ENCODE measurements at regions not wholly inside any gene's neighbourhood (a gene's known extent, or its start where the extent isn't known, plus 50 kb on each side); places are given as distances from the start of the nearest gene placed in this dataset.
"Not testable (repeated sequence)": the region's sequence is repeated elsewhere in the genome, so short reads cannot be mapped to it uniquely, and the experiment has no call there.

DNA sequence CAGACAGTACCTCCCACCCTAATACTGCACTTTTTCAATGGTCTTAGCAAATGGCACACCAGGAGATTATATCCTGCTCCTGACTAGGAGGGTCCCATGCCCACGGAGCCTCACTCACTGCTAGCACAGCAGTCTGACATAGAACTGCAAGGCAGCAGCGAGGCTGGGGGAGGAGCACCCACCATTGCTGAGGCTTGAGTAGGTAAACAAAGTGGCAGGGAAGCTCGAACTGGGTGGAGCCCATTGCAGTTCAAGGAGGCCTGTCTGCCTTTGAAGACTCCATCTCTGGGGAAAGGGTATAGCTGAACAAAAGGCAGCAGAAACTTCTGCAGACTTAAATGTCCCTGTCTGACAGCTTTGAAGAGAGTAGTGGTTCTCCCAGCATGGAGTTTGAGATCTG, 544.5 kb upstream of the HTR1E start:
- H3K27me3 Mint-ChIP-seq; H3K27ac Mint-ChIP-seq; H3K36me3 Mint-ChIP-seq; H3K4me1 Mint-ChIP-seq (ENCODE audit: low read depth); H3K4me3 Mint-ChIP-seq: not testable (repeated sequence)
- H3K9me3 Mint-ChIP-seq (ENCODE audit: low read depth) = peaks cover 22% of the 10 kb centered on the region

DNA sequence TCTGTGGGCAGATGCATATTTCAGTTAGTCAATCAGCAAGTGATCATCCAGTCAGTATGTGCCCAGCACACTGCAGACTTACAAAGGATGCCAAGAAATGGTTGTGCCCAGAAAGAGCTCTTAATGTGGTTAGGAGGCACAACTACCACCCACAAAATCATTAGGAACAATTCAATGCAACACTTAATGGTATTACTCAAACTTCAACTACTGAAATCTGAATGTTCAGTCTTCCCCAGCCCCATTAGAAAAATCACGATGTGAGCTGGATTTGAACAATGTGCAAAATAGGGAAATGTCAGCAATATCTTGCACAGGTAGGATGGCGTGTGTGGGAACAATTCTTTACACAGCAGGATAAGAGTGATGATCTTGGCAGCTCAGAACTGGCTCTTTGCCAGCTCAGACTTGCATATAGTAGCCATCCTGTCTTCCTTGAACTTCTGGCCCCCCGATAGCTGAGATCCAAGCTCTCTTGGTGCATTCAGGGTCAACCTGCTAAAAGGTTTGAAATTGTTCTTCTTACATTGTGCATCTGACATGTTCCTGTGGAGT, 556.7 kb upstream of the HTR1E start:
- Mint-ChIP-seq H3K27me3 (no peaks in the 10 kb centered on the region), H3K36me3 (no peaks in the 10 kb centered on the region), H3K4me1 (ENCODE audit: low read depth) (no peaks in the 10 kb centered on the region), H3K4me3 (no peak overlapping the region), H3K9me3 (ENCODE audit: low read depth) (peaks cover 3% of the 10 kb centered on the region), H3K27ac (no peak overlapping the region)

DNA sequence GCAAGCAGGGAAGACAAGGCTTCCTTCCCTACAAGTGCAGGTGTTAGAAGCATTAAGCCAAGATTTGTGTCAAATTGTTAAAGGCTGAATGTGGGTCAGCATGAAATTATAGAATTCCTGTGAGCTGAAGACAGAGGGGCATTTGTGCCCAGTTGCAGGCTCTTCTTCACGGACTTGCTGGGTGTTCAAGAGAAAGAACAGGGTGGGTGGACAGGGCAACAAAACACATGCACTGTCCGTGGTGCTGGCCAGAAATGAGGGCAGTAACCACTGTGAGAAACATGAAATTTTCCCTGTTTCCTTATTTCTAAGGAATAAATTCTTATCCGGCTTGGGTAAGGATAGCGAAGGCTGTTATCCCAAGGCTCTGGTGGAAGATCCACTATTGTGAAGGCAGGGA, 579.5 kb upstream of the HTR1E start:
- Mint-ChIP-seq H3K36me3 (no peaks in the 10 kb centered on the region), H3K4me3 (no peak overlapping the region), H3K9me3 (ENCODE audit: low read depth) (peaks cover 11% of the 10 kb centered on the region), H3K4me1 (ENCODE audit: low read depth) (no peaks in the 10 kb centered on the region), H3K27ac (no peak overlapping the region), H3K27me3 (peaks cover 2% of the 10 kb centered on the region)

DNA sequence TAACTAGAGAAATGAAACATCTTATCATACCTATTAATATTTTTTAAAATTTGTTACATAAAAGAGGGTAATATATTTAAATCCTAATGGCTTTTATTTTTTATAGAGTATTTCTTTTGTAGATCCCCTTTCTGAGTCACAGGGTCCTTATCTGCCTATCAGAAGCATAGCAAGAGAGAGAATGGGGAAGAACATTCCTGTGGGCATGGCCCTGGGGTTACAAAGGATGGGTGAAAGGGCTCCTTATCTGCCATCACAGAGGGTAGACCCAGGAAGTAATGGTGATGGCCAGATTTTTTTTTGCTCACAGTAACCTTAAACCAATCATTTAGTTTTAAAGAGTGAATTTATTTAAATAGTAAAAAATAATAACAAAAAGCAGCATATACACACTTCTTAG, 582.1 kb upstream of the HTR1E start:
- Mint-ChIP-seq H3K36me3 (no peaks in the 10 kb centered on the region), H3K4me1 (ENCODE audit: low read depth) (no peaks in the 10 kb centered on the region), H3K27me3 (no peaks in the 10 kb centered on the region), H3K9me3 (ENCODE audit: low read depth) (peaks cover 5% of the 10 kb centered on the region), H3K4me3 (no peak overlapping the region), H3K27ac (no peak overlapping the region)

DNA sequence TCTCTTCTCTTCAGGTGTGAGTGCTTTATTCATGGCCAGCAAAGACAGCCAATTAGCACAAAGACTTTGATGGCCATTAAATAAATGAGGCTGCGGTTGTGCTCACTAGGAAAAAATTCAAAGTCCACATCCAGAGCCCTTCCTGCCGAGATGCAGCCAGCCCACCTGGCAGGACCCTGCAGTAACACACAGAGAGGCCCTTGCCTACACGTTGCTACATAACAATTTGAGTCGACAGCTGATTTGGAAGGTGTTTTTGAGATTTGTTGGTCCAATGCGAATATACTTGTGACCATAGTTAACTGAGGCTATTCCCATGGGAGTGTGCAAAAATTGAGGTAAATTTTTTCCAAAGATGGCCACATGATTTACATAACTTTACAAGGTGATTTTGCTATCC, 605.4 kb upstream of the HTR1E start:
- no peaks in the 10 kb centered on the region for H3K9me3 Mint-ChIP-seq (ENCODE audit: low read depth)
- H3K4me1 Mint-ChIP-seq (ENCODE audit: low read depth) = no peaks in the 10 kb centered on the region
- no peaks in the 10 kb centered on the region for H3K36me3 Mint-ChIP-seq
- no peak overlapping the region for H3K27ac Mint-ChIP-seq
- H3K4me3 Mint-ChIP-seq = no peak overlapping the region
- no peaks in the 10 kb centered on the region for H3K27me3 Mint-ChIP-seq

DNA sequence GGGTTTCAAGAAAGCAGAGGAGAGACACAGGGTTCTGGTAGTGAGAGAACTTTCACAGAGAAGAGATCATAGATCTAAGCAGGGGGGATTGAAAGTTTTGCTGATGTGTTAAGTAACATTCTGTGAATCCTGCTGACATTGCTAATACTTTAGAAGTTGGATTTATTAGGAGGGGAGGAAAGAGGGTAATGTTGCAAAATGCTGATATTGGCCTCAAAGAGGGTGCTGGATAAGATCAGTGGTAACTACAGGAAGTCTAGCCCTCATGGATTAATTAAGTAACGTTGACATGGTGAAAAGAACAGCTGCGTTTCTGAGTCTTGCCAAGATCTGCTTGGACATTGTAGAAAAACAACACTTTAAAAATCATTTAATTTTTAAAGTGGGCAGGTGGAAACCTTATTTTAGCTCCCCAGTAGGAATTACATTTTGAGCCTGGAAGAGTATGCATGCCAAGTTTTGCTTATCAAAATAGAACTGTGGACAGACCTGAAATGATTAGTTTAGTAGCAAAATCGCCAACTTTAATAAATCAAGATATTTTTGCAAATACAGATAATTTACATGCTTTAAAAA, 606.0 kb upstream of the HTR1E start:
- Mint-ChIP-seq H3K4me3 (no peak overlapping the region), H3K36me3 (no peaks in the 10 kb centered on the region), H3K4me1 (ENCODE audit: low read depth) (no peaks in the 10 kb centered on the region), H3K27ac (no peak overlapping the region), H3K27me3 (no peaks in the 10 kb centered on the region), H3K9me3 (ENCODE audit: low read depth) (no peaks in the 10 kb centered on the region)

DNA sequence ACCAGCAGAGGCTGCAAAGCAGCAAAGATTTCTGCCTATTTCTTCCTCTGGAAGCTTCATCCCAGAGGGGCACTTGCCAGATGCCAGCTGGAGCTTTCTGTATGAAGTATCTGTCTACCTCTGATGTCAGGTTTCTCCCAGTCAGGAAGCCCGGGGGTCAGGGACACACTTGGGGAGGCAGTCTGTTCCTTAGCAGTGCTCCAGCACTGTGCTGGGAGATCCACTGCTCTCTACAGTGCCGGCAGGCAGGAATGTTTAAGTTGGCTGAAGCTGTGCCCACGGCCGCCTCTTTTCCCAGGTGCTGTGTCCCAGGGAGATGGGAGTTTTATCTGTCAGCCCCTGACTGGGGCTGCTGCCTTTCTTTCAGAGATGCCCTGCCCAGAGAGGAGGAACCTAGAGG, 631.1 kb upstream of the HTR1E start:
- H3K9me3 Mint-ChIP-seq (ENCODE audit: low read depth) = peaks cover 10% of the 10 kb centered on the region
- H3K27ac Mint-ChIP-seq = no peak overlapping the region
- H3K4me1 Mint-ChIP-seq (ENCODE audit: low read depth) = no peaks in the 10 kb centered on the region
- H3K36me3 Mint-ChIP-seq = no peaks in the 10 kb centered on the region
- H3K4me3 Mint-ChIP-seq = no peak overlapping the region
- H3K27me3 Mint-ChIP-seq = peaks cover 2% of the 10 kb centered on the region

DNA sequence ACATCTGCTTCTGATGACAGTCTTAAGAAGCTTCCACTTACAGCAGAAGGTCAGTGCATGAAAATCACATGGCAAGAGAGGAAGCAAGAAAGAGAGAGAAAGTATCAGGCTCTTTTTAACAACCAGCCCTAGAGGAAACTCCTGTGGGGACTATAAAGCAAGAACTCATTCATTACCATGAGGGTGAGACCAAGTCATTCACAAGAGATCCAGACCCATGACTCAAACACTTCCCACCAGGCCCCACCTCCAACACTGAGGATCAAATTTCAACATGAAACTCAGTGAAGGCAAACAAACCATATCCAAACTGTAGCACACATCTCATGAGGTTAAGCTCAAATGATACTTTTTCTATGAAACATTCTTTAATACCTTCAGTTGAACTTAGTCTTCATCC, 643.2 kb upstream of the SYNCRIP start:
- Mint-ChIP-seq H3K9me3 (ENCODE audit: low read depth) (peaks cover 10% of the 10 kb centered on the region), H3K27me3 (no peaks in the 10 kb centered on the region), H3K4me3 (no peak overlapping the region), H3K36me3 (no peaks in the 10 kb centered on the region), H3K27ac (no peak overlapping the region), H3K4me1 (ENCODE audit: low read depth) (no peaks in the 10 kb centered on the region)

DNA sequence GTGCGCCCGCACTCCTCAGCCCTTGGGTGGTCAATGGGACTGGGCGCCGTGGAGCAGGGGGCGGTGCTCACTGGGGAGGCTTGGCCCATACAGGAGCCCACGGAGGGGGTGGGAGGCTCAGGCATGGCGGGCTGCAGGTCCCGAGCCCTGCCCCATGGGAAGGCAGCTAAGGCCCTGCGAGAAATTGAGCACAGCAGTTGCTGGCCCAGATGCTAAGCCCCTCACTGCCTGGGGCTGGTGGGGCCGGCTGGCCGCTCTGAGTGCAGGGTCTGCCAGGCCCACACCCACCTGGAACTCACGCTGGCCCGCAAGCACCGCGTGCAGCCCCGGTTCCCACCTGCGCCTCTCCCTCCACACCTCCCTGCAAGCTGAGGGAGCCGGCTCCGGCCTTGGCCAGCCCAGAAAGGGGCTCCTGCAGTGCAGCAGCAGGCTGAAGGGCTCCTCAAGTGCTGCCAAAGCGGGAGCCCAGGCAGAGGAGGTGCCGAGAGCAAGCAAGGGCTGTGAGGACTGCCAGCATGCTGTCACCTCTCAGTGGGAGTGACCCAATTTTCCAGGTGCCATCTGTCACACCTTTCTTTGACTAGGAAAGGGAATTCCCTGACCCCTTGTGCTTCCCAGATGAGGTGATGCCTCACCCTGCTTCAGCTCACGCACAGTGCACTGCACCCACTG, 642.3 kb upstream of the SYNCRIP start:
- H3K9me3 Mint-ChIP-seq (ENCODE audit: low read depth) = peaks cover 13% of the 10 kb centered on the region
- H3K4me3 Mint-ChIP-seq; H3K27ac Mint-ChIP-seq; H3K36me3 Mint-ChIP-seq; H3K4me1 Mint-ChIP-seq (ENCODE audit: low read depth); H3K27me3 Mint-ChIP-seq: not testable (repeated sequence)

DNA sequence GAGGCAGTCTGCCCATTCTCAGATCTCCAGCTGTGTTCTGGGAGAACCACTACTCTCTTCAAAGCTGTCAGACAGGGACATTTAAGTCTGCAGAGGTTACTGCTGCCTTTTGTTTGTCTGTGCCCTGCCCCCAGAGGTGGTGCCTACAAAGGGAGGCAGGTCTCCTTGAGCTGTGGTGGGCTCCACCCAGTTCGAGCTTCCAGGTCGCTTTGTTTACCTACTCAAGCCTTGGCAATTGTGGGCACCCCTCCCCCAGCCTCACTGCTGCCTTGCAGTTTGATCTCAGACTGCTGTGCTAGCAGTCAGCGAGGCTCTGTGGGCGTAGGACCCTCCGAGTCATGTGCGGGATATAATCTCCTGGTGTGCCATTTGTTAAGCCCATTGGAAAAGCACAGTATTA, 640.9 kb upstream of the SYNCRIP start:
- not testable (repeated sequence) for H3K4me3 Mint-ChIP-seq; H3K4me1 Mint-ChIP-seq (ENCODE audit: low read depth); H3K27me3 Mint-ChIP-seq; H3K36me3 Mint-ChIP-seq; H3K27ac Mint-ChIP-seq
- H3K9me3 Mint-ChIP-seq (ENCODE audit: low read depth) = peaks cover 13% of the 10 kb centered on the region

DNA sequence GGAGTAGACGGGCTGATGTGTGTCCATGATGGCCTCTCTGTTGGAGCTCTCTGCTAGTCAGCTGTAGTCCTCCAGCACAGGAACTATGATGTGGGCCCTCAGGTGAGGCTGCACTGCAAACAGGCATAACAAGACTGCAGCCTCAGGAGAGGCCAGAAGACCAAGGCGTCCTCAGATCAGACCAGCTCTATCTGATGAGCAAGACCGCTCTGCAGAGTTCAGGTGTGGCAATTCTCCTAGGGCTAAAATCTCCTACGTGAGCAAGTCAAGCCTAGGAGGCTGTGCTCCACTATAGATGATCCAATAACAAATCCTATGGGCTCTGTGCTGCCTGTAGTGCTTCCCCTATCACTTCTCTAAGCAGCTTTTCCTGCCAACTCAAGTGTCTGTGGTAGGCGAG, 633.4 kb upstream of the SYNCRIP start:
- Mint-ChIP-seq H3K27ac (no peak overlapping the region), H3K36me3 (no peaks in the 10 kb centered on the region), H3K9me3 (ENCODE audit: low read depth) (peaks cover 9% of the 10 kb centered on the region), H3K4me1 (ENCODE audit: low read depth) (no peaks in the 10 kb centered on the region), H3K4me3 (no peak overlapping the region), H3K27me3 (no peaks in the 10 kb centered on the region)

DNA sequence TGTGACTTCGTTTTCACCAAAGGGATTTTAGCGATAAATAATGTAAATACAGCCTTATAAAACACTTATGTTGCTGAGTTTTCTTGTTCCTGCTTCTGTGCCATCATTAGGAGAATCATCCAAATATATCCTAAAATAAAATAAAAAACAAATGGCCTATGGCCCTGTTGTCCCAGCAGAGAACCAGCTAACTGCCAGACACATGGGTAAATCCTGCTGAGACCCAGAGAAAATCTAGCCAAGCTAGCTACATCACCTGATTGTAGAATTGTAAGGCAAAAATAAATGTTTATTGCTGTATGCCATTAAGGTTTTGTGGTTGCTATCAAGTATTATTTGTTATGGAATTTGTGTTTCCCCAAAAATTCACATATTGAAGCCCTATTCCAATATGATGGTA, 631.2 kb upstream of the SYNCRIP start:
- H3K4me3 Mint-ChIP-seq = no peak overlapping the region
- no peak overlapping the region for H3K27ac Mint-ChIP-seq
- H3K4me1 Mint-ChIP-seq (ENCODE audit: low read depth) = no peaks in the 10 kb centered on the region
- H3K27me3 Mint-ChIP-seq = no peaks in the 10 kb centered on the region
- peaks cover 9% of the 10 kb centered on the region for H3K9me3 Mint-ChIP-seq (ENCODE audit: low read depth)
- no peaks in the 10 kb centered on the region for H3K36me3 Mint-ChIP-seq

DNA sequence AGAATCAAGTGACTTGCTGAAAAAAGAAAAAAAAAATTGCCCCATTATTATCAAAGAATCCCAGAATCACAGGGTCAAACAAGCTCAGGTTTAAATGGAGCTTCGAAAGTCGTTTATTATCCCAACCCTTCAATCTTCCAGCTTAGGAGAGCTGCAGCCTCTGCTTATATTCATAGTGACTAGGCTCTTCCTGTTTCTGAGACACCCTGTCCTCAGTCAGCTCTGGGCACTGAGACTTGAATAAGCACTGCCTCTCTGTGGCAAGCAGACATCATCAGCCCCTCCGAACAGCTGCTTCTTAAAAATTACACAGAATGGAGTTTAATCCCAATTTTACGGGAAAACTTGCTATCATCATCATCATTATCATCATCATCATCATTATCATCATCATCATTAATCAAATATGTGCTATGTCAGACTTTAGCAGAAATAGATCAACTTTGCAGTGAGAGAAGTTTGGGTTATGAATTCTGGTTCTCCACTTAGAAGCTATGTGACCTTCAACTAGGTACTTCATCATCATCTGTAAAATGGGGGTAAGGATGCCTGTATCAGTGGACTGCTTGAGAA, 614.0 kb upstream of the SYNCRIP start:
- no peaks in the 10 kb centered on the region for H3K36me3 Mint-ChIP-seq
- no peaks in the 10 kb centered on the region for H3K4me1 Mint-ChIP-seq (ENCODE audit: low read depth)
- H3K9me3 Mint-ChIP-seq (ENCODE audit: low read depth) = peaks cover 4% of the 10 kb centered on the region
- no peak overlapping the region for H3K27ac Mint-ChIP-seq
- H3K4me3 Mint-ChIP-seq = no peak overlapping the region
- no peaks in the 10 kb centered on the region for H3K27me3 Mint-ChIP-seq

DNA sequence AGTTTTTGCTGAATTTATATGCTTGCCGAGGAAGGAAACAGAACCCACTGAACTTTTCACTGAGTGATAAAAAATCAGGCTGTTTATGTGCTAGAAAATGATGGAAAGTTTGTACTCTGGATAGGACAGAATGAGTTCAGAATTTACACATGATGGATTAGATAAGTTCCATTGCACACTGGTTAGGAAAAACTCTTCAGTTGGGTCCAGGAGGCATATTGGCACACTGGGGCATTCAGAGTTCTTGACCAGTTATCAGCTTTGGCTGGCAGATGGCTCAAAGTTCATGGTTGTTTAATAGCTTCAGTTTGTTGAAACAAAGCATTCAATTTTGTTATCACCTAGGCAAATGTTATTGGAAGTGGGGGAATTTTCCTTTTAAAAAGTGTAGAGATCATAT, 613.3 kb upstream of the SYNCRIP start:
- Mint-ChIP-seq H3K9me3 (ENCODE audit: low read depth) (peaks cover 4% of the 10 kb centered on the region), H3K27me3 (no peaks in the 10 kb centered on the region), H3K4me3 (no peak overlapping the region), H3K4me1 (ENCODE audit: low read depth) (no peaks in the 10 kb centered on the region), H3K36me3 (no peaks in the 10 kb centered on the region), H3K27ac (no peak overlapping the region)

DNA sequence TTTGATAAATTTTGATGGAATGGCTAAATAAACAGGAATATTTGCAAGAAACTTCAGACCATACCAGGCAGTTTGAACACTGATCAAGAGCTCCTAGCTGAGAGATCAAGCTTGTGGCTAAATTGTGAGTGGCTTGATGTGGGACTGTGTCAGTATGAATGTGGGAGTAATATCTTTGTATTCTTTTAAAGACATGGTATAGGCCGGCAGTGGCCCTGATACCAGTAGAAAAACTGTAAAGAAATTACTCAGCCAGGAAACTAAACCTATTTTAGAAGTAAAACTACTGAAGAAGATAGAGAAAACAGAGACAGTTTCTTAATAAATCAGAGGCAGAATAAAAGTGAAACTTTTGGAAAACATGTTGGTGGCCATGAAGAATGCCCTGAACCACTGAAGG, 608.4 kb upstream of the SYNCRIP start:
- Mint-ChIP-seq H3K27me3 (no peaks in the 10 kb centered on the region), H3K27ac (no peak overlapping the region), H3K4me1 (ENCODE audit: low read depth) (no peaks in the 10 kb centered on the region), H3K36me3 (no peaks in the 10 kb centered on the region), H3K4me3 (no peak overlapping the region), H3K9me3 (ENCODE audit: low read depth) (peaks cover 2% of the 10 kb centered on the region)

DNA sequence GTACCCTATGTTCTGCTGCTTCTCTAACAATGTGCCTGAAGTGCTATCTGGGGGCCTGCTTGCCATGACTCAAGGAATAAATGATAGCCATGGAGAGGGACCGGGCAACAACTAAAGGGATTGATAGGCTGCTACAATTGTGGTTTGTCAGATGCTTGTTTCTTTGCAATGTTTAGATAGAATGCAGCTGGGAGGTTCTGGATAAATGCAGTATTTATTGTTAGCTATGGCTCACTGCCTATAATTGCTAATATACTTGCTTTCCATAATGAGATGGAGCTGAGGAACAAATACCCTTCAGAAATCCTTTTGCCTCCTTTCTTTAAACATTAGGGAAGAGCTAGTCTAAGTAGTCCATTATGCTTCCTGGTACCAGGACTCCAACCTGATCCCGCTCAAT, 575.2 kb upstream of the SYNCRIP start:
- Mint-ChIP-seq H3K27me3 (no peaks in the 10 kb centered on the region), H3K4me3 (no peak overlapping the region), H3K27ac (no peak overlapping the region), H3K9me3 (ENCODE audit: low read depth) (peaks cover 16% of the 10 kb centered on the region), H3K36me3 (no peaks in the 10 kb centered on the region), H3K4me1 (ENCODE audit: low read depth) (no peaks in the 10 kb centered on the region)

All from activated naive CD8-positive, alpha-beta T cell (primary cell).